ENCODE measurements at regions not wholly inside any gene's neighbourhood (a gene's known extent, or its start where the extent isn't known, plus 50 kb on each side); places are given as distances from the start of the nearest gene placed in this dataset.
A peak's percentile ranks its signal among the peaks of the same experiment; 100 is the strongest.

DNA sequence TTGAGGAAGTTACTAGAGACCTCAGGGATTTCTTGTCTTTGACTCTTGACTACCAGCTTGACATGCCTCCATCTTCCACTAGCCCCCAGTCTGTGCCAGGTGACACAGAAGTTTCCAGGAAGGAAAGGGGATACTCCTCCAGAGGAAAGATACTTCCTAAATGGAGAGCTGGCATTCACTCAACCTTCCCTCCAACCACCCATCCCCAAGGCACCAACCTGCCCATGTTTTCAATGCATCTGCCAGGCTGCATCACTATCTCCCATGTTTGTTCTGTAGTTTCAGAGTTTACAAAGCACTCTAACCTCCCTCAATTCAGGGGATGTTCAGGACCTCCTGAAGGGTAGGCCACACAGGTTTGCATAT lies 198.4 kb upstream of the LPP start:
- no peak for DNase-seq

DNA sequence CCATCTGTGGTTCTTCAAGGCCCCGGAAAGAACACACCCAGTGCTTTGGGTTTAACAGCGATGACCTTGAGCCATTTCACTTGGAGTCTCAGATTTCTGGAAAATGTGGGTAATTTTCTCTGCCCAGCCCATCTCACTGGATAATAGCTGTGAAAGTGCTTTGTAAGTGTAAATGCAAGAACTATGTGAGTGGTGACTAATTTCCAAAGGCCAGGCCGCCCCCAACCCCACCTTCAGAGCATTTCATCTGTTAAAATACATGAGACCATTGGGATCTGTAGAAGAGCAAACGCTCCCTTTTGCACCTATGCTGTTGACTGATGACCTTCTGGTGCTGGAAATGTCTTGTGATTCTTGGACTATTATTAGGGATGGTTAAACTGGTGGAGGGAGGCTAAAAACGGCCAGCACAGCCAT lies 196.8 kb upstream of the LPP start:
- no peak for DNase-seq

DNA sequence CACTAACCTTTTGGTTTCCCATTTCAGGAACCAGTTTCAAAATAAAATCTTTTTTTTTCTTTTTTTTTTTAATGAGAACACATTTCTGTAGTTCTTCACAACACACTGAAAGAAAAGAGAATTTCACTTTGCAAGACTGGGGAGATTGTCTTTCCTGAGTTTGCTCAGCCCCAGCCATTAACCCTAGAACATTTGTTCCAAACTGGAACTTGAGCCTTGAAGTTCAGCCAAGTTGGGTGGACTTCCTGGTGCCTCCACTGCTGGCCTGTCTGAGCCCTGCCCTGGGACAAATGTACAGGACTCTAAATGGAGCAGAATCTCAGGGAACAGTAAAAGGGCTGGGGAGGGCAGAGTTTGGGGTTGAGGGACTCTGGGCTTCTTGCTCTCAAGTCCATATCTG lies 196.4 kb upstream of the LPP start:
- DNase-seq: no peak

DNA sequence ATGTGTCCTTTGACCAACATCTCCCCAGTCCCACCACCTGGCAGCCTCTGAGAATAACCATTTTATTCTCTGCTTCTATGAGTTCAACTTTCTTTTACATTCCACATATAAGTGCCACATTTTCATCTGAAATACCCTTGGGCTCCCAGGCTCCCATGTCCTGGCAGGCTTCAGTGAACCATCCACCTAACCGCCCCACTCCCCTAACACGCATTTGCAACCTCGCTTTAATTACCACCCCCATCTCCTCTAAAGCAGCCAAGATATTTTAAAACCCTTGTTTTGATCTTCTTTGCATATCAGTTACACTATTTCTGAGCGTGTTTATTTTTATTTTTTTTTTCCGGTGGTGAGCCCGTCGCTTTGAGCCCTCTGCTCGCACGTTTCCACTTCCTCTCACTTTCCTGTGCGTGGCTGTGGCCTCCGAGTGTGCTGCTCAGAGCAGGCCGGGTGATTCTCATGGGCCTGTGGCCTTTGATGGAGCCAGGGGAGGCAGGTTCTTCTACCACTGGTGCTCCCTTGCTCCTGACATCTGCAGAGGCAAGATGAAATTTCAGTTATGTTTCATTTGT lies 195.4 kb upstream of the LPP start:
- no peak for DNase-seq

DNA sequence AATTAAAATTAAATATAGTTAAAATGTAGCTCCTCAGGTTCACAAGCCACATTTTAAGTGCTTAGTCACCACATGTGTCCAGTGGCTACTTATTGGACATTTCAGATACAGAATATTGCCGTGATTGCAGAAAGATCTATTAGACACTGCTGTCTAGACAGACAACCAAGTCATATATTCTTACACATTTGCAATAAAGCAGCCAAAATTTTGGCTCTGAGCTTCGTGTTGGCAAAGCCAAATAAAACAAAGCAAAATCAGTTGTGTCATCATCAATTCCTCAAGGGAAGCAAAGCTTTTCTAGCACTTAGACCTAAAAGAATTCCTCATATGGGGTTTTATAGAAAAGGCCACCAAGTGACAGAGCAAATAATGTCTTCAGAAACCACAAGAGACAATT lies 193.1 kb upstream of the LPP start:
- no peak for DNase-seq

DNA sequence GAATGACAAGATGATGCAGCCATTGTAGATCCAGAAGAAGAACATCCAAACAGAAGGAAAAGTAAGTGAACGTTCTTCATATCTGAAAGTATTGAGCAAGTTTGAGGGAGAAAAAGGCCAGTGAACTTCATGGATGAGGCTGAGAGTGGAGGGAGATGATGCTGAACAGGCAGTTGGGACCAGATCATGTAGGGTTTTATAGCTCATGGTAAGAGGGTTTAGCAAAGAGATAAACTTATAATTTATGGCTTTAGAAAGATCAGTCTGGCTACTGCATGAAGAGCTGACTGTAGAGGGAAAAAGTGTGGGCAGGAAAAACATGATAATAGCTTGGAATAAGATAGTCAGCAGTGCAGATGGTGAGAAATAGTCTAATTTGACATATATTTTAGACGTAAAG lies 192.6 kb upstream of the LPP start:
- DNase-seq: no peak

DNA sequence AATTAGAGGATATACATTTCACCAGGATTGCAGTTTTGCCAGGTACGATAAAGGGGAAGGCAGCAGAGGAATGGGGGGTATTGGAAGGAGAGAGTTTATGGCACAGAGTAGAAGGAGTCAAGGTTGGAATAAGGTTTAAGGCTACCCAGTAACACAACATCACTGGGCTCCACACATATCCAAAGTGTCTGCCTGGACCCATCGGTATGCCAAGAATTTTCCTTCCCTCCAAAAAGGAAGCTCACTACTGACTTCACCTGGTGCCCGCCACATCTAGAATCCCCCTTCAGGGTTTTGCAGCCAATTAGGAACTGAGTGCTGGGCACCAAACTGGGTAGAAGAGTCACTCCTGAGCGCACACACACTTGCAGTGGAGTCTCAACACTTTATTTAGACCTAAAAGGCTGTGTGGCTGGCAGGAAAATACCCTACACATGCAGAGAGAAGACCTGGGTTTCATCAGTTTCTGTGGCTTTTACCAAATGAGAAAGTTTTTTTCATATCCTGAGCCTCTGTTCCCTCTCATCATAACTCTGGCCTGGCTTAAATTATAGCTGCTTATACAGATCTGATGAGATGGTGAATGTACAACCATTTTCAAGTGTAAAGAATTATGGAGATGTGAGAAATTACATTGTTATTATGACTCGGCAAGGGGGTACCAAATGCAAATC lies 190.8 kb upstream of the LPP start:
- no peak for DNase-seq

DNA sequence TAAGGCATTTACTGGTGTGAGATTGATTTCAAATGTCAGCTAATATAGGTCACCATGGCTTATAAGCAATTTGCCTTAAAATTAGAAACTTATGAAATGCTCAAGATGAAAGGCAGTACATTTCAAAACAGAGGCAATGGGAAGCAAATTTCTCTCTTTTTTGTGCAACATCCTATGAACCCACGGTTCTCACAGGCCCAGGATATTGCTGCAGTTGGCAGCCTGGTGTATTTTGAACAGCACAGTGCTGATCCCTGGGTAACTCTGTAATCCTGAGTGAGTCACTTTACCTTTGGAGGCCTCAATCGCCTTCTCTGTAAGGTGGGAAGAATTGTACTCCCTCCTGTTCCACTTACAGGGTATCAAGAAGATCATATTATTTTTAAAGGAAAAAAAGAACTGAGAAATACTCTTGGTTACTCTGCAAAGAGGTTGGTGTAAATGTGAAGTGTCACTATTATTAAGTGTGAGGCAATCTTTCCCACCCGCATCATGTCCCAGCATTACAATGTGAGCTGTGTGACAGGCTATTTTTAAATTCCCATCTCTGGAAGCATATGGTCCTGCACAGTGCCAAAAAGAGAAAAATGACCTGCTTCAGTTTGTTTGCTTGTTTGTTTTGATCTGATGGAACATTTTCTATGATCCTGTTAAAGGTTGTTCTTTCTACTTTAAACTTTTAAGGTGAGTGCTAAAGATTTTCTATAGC lies 190.1 kb upstream of the LPP start:
- no peak for DNase-seq

DNA sequence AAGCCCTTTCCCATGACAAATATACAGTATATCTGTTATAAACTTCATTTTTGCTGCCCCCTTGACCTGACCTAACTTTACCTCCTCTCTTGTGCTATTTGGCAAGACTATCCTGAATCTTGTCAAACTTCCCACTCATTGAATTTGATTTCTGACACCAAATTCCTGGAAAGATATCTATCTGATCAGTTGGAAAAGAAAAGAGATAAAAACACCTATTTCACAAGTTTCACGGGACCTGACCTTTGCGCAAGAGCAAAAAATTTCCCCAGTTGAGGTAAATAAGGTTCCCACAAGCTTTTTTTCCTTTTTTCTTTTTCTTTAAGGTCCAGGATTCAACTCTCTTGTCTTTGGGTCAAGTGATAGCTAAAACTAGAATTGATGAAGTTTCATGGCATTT lies 189.2 kb upstream of the LPP start:
- no peak for DNase-seq

DNA sequence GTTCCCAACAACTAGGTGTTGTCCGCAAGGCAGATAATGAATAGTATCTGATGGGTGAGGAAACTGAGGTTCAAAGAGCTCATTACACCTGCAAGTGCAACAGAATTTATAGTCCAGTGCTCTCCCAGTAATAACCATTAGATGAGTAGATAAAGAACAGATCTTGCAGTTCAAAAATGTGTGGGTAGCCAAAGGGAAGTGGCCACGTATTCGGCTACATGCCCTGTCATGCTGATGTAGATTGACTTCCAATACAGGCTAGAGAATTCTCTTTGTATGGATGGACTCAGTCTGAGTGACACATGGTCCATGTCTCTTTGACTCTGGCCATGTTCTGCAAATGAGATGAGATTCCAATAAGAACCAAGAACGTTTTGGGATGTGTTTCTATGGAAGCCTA lies 187.9 kb upstream of the LPP start:
- no peak for DNase-seq

DNA sequence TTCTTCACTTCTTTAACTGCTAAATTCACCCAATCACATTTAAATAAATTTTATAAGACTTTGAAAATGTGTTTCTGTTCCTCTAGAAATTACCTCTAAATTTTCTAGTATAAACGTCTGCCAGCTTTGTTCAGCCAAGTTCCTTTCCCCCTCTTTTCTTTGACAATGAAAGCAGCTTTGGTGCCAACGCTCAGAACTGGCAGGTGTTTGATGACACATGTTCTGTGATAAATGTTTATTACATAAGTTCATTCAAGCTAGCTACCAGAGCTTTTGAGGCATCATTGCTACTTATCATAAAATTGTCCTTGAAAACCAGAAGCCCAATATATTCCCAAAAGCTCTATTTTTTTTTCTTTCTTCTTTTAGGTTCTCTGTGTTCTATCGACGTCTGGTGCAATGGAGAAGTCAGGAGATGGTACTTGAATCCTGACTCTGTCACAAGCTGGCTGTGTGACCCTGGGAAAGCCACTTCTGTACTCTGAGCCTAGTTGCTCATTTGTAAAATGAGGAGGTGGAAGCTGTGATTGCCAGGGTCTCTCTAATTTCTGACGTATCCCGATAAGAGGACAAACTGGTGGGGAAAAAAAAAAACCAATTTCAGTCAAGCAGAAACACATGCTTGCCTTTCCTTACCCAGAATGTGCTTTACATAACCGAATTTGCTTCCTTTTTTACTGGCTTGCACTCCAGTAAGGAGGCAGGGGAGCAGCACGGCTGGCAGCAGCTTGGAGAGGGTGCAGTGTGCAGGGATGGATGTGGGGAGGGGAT lies 187.1 kb upstream of the LPP start:
- peak; percentile 25 for DNase-seq

DNA sequence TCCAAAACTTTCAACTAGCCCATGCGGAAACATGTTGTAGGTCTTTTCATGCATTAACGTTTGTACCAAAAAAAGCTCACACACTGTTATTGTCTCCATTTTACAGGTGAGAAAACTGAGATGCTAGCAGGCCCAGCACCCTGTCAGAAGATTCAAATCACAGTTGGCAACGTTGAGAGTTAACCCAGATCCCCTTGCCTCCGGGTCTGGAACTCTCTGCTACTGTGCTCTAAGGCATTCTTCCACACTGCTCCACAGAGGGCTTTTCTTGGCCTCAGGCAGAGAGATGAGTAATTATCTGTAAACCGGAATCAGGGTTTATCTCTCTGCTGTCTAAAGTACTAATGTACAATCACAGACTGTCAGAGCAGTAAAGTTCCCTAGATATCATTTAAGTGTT lies 186.0 kb upstream of the LPP start:
- no peak for DNase-seq

DNA sequence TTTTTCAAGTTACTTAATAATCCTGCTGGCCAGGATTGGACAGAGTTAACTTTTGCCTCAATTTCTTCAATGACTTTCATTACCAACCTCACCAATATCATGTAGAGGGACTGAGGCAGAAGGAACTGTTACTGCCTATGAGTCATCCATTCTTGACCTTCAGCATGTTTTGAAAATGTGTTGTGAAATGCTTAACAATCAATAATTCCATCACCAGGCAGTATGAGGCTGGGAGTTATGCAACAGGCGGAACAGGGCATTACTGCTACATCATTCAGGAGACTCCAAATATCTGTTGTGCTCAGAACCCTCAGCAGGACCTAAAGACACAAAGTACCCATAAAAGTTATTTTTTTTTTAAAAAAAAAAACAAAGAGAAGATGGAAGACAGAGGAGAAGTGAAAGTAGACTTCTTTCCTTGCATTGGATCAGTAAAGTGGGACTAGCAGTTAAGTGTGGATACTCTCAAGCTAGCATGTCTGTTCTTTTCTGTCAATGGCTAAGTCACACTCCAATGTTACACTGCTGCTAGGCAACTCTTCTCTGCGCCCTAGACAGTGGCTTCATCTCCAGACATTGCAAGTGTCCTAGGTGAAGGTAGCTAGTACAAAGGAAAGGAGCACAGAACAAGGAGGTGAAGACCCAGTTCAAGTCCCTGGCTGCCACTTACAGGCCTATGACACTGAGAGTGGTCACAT lies 184.9 kb upstream of the LPP start:
- no peak for DNase-seq

DNA sequence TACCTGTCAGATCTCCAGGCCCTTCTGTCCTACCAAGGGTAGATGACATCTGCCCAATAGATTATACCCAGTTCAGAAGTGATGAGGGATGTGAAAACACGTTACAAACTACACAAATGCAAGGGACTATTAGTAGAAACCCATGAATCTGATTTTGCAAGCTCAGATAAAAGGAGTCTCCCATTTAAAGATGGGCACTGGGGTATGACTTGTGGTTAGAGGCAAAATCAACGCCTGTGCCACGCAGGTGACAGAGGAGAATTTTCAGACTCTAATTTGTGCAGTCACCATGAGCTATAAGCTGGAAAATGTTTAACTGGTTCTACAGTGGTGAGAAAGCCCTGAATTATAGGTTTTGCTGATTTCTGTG lies 184.4 kb upstream of the LPP start:
- no peak for DNase-seq

DNA sequence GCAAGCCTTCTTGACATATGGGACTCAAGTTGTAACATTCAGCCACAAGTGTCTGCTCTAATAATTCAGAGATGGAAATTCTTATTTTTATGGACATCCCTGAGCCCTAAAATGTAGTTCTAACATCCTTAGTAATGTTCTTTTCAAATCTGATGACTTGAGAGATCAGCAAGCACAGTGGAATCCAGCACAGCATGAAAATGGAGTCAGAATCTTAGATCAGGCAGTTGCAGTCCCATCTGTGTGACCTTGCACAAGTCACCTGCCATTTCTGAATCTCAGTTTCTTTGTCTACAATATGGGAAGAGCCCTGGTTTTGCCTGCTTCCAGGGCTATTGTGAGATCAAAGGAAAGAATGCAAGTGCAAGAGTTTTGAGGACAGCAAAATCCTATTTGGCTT lies 183.9 kb upstream of the LPP start:
- DNase-seq: no peak

DNA sequence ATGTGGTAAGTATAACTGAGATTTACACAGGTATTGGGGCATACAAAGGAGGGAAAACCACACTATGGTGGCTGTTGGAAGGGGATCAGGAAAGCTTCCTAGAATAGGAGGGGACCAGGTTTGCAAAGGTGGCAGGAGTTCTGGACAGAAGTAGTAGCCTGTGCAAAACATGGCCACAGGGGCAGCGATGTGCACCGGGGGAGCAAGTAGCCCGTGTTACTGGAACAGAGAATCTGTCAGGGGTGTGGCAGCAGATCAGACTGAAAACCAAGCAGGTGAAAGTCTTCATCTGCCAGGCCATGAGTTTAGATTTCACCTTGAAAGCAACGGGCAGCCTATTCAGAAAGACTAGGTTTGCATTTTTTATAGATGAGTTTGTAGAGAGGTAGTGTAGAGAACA lies 182.3 kb upstream of the LPP start:
- DNase-seq: peak; percentile 13

DNA sequence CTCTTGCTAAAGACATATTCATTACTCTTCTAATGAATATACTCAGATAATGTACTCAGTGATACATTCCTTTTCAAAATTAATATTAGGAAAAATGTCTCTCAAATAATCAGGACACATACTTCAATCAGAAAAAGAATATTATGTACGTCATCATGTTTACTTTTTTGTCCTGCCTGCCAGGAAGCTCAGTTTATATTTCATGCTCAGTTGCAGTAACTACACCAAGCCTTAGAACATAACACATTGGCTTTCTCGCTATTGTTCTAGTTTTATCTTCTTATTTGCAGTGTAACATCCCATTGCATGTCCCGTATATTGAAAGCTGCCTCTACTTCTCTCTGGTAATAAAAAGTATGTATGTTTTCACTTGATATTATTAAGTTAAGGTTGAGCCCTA lies 181.5 kb upstream of the LPP start:
- no peak for DNase-seq

DNA sequence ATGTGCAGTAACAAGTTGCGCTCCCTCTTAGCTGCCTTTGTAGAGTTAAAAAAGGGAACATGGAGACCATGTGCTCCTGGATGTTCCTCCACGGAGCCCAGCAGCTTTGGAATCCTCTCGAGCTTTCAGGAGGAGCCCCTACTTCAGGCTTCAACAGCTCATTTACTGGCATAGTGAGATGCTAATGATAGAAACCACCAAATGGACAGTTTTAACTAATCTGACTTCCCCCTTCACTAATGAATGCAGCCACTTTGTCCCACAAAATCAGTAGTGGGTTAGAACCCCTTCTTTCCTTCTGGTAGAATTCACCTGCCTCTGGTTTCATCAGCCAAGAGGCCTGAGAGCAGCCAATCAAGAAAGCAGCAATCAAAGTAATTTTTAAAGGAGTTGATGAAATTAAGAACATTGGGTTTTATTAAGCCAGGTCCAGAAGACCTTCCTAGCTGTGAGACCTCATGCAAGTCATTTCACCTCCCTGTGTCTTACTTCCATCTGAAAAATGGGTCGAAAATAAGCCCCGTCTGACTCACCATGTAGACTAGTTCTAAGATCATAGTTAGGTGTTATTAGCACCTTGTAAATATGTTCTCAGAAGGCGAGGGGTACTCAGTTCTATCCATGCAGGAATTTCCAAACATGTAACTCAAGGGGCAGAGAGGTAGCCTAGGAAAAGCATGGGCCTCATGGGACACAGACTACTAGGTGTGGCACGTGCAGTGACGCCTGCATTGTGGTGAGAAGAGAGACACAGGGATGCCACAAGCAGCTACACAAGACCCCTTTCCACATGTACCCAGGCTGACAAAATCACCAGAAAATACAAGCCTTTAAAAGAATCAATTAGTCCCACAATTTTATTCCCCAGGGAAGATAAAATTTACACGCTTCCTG lies 179.7 kb upstream of the LPP start:
- no peak for DNase-seq

DNA sequence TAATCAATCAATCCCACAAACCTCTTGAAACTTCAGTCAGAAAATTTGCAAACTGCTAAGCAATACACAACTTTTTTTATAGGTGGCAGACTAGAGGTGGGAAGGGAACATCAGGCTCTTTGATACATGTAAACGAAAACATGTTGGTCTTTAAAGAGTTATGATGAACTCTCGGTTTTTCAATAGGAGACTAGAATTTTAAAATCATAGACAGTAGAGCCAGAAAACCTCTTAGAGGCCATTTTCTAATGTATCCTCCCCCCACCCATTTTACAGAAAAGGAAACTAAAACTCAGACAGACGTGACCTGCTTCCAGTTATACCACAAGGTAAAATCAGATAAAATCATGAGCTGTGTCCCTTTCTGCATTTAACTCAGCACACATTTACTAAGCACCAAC lies 179.1 kb upstream of the LPP start:
- no peak for DNase-seq

DNA sequence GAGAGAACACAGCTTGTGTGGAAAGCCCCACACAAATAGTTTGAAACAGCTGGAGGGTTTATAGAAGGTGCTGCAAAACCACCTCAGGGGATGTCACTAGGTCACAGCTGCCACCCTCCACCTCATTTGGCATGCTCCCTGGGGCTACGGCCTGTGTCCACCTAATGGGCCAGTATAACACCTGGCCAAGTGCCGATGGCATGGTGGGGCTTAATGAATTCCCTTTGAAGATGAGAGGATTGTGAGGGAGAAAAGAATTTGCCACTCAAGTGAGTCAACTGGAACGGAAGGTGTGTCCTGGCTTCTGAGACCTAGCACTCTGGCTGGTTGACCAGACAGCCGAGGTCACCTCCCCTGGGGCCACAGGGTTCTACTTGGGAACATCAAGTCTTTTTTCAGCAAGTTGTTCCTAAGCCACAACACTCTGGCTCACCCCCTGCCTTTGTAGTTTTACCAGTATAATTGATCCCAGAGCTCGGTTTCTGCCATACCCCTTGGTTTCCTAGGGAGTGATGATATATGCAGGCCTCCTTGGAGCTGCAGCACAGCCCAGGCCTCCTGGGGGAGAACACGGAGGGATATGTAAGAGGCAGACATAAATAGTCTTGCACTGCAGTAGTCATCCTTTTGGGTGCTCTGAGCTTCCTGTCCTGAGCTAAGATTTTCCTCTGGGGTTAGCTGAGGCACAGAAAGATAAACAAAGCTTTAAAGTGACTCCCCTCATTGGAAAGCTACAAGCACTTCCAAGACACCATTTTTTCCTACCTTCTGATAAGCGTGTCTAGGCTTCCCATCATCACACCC lies 178.2 kb upstream of the LPP start:
- no peak for DNase-seq

DNA sequence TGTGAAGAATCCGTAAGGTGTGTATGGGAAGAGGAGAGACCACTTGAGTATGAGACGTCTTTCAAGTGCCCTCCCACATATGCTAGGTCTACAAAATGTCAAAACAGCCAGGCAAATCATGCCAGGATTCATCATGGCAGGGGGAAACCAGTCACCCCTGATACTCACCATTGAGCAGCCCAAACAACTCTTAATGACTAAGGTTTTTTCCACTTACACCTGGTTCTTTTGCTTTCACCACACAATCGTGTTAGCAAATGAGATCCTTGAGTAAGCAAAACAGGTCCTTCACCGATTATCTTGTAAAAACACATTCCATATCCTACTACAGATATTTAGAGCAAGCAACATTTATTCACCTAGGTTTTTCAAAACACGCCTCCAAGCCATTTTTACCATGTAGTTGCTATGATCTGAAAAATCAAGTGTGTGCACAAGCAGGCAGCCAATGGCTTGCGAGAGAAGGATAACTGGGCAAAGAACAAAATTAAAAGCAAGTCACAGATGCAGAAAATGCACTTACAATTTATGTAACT lies 177.5 kb upstream of the LPP start:
- no peak for DNase-seq

Measured in SHP77 treated with DMSO at 0.1 percent for 48 hours (cell line).